ENCODE measurements at regions not wholly inside any gene's neighbourhood (a gene's known extent, or its start where the extent isn't known, plus 50 kb on each side); places are given as distances from the start of the nearest gene placed in this dataset.

DNA sequence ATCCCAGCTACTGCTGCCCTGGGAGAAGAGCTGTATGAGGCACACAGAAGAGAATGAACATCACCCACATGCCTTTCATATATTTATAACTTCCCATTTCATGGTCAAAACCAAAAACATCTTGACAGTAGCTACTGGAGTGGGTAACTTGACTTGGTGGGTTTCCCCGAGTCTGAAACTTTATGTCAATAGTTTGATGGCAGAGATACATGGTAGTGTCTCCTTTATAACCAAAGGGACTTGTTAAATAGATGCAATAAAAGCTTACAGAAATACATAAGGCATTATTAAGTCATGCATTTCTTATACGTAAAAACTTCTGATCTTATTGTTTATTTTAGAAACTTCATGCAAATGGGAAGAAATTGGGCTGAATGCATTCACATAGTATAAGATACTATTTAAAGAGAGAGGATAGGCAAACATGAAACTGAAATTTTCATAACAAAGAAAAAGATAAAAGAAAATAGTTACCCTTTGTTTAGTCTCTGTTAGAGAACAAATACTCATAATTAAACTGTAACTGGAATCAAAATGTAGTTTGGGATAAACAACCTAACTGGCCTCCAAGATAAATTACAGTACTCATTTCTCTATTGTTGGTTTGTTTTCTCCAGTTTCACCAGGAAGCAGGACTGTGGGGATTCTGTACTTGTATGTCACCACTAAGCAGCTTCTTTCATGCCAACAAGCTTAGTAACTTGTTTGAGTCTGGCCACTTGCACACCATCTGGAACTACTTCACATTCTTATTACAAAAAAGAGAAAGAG, 459.3 kb upstream of the MEF2C start:
- H3K27me3 ChIP-seq = no peaks in the 10 kb centered on the region
- no peak for DNase-seq (ENCODE audit: extremely low spot score)
- intact Hi-C loops (cut with DNase I) = no loop called here
- H3K4me3 ChIP-seq = no peak overlapping the region
- no peak for TF ChIP-seq POLR2A (IDR thresholded peaks at IDR 0.05; ENCODE audit: low read depth)
- TF ChIP-seq POLR2AphosphoS5 (IDR thresholded peaks at IDR 0.05) = no peak
- TF ChIP-seq CTCF (IDR thresholded peaks at IDR 0.05) = no peak
- TF ChIP-seq EP300 (IDR thresholded peaks at IDR 0.05) = no peak
- no peaks in the 10 kb centered on the region for H3K36me3 ChIP-seq
- 94% methylated on average over 2 of the region's 2 CpGs for WGBS
- H3K27ac ChIP-seq (replicated peaks in 1 of 4) = no peak overlapping the region
- H3K9me3 ChIP-seq = no peaks in the 10 kb centered on the region
- H3K4me1 ChIP-seq = no peaks in the 10 kb centered on the region

DNA sequence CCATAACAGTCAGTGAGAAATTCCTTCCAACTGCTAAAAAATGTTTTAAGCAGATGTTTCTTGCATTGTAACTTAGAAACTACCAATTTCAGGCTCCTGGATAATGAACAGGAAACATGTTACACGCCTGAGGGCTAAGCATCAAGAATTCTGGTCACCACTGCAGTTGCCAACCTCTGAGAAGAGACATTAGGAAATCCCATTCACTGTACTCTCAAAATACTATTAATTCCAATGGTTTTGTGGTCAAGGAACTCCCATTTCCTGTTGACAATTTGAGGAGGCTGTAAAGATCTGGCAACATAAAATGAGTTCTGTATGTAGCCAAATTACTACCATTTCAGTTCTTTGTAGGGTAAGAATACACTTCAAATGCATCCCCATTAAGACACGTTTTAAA, 456.0 kb upstream of the MEF2C start:
- Histone ChIP-seq H3K27ac (replicated peaks in 1 of 4) (no peak overlapping the region), H3K4me3 (no peak overlapping the region), H3K4me1 (no peaks in the 10 kb centered on the region), H3K9me3 (no peaks in the 10 kb centered on the region), H3K36me3 (no peaks in the 10 kb centered on the region), H3K27me3 (no peaks in the 10 kb centered on the region)
- 82% methylated on average over 2 of the region's 2 CpGs for WGBS
- TF ChIP-seq POLR2AphosphoS5 (IDR thresholded peaks at IDR 0.05) (no peak), CTCF (IDR thresholded peaks at IDR 0.05) (no peak), POLR2A (IDR thresholded peaks at IDR 0.05; ENCODE audit: low read depth) (no peak), EP300 (IDR thresholded peaks at IDR 0.05) (no peak)
- intact Hi-C loops (cut with DNase I) = no loop called here
- DNase-seq (ENCODE audit: extremely low spot score) = no peak

DNA sequence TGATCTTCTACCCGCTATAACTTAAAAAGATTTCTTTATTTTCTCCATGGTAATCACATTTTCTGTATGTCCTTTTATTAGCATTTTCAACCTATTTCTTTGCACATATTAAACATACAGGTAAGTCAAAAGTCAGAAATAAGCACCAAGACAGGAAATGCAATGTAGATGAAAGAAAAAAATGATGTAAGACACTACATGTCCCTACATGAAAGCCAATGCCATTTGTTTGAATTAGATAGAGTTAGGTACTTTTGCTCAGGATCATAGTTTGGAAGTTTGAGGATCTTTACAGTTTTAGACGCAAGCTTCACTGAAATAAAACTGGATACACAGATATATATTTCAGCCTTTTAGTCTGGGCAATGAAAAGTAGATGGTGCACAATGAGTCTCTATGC, 453.1 kb upstream of the MEF2C start:
- Histone ChIP-seq H3K27ac (replicated peaks in 1 of 4) (no peak overlapping the region), H3K4me1 (no peaks in the 10 kb centered on the region), H3K36me3 (no peaks in the 10 kb centered on the region), H3K4me3 (no peak overlapping the region), H3K27me3 (no peaks in the 10 kb centered on the region), H3K9me3 (no peaks in the 10 kb centered on the region)
- intact Hi-C loops (cut with DNase I) = no loop called here
- no peak for DNase-seq (ENCODE audit: extremely low spot score)
- 100% methylated on average over 2 of the region's 2 CpGs for WGBS
- TF ChIP-seq CTCF (IDR thresholded peaks at IDR 0.05) (no peak), POLR2A (IDR thresholded peaks at IDR 0.05; ENCODE audit: low read depth) (no peak), EP300 (IDR thresholded peaks at IDR 0.05) (no peak), POLR2AphosphoS5 (IDR thresholded peaks at IDR 0.05) (no peak)

DNA sequence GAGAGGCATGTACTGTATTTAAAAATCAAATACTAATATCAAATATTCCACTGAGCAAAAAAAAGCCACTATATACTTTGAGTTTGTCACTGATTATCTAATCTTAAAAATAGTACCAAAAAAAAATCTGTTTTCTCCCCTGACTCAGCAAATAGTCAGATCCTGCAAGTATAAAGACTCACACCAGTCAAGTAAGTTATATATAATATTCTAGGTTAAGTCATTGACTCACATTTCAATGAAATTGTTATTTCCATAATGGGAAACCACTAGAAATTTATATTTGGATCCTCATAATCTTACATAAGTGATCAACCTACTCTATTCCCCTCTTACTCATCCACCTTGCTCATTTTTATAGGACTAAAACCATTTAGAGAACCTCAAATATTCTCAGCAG, 447.2 kb upstream of the MEF2C start:
- Histone ChIP-seq H3K9me3 (no peaks in the 10 kb centered on the region), H3K27ac (replicated peaks in 1 of 4) (no peak overlapping the region), H3K4me1 (peaks cover 0 to 8% (median 0%) of the 10 kb centered on the region in 4 donors), H3K4me3 (no peak overlapping the region), H3K36me3 (no peaks in the 10 kb centered on the region), H3K27me3 (no peaks in the 10 kb centered on the region)
- no peak for DNase-seq (ENCODE audit: extremely low spot score)
- intact Hi-C loops (cut with DNase I) = no loop called here
- TF ChIP-seq CTCF (IDR thresholded peaks at IDR 0.05) (no peak), EP300 (IDR thresholded peaks at IDR 0.05) (no peak), POLR2AphosphoS5 (IDR thresholded peaks at IDR 0.05) (no peak), POLR2A (IDR thresholded peaks at IDR 0.05; ENCODE audit: low read depth) (no peak)

DNA sequence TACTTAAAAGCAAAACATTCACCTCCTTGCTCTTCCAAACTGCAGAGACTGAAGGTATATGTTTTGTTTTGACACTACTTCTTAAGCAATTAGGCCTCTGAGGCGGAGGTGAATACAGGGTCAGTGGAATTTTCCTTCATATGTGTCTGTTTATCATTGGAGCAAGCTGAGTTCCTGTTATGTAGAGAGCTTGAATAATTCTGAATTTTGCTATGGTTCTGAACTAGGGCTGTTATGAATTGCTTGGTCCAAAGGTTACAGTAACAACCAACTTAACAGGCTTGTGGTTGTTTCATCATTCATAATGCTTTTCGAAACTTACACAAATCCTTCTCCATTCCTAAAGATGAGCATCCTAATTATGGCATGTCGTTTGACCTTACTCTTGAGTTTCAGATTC, 444.6 kb upstream of the MEF2C start:
- Histone ChIP-seq H3K27me3 (no peaks in the 10 kb centered on the region), H3K27ac (replicated peaks in 1 of 4) (no peak overlapping the region), H3K9me3 (no peaks in the 10 kb centered on the region), H3K4me3 (no peak overlapping the region), H3K4me1 (peaks cover 0 to 8% (median 0%) of the 10 kb centered on the region in 4 donors), H3K36me3 (no peaks in the 10 kb centered on the region)
- no peak for DNase-seq (ENCODE audit: extremely low spot score)
- no peak for TF ChIP-seq CTCF (IDR thresholded peaks at IDR 0.05)
- no peak for TF ChIP-seq POLR2A (IDR thresholded peaks at IDR 0.05; ENCODE audit: low read depth)
- no peak for TF ChIP-seq POLR2AphosphoS5 (IDR thresholded peaks at IDR 0.05)
- TF ChIP-seq EP300 (IDR thresholded peaks at IDR 0.05) = no peak
- intact Hi-C loops (cut with DNase I) = no loop called here
- 76% methylated on average over 3 of the region's 3 CpGs for WGBS

Measured in esophagus muscularis mucosa (tissue), 4 donors.